HG03159 (cell line): ENCODE measurements at regions not wholly inside any gene's neighbourhood (a gene's known extent, or its start where the extent isn't known, plus 50 kb on each side); places are given as distances from the start of the nearest gene placed in this dataset.
"Not testable (repeated sequence)": the region's sequence is repeated elsewhere in the genome, so short reads cannot be mapped to it uniquely, and the experiment has no call there.

ENCODE experiments used
- ATAC-seq: cut with Tn5 transposase; IDR thresholded peaks from one replicate; pipeline ENCODE4 v1.9.1; 2021; ENCODE audit warnings: mild to moderate bottlenecking, moderate library complexity; ENCODE audit not compliant: unreplicated experiment

GRCh38 chr12:19819231-19819630 is 379.9 kb downstream of the AEBP2 start:
- ATAC-seq: no peak

- no peak for ATAC-seq
Observed at GRCh38 chr12:19822476-19822875, 383.2 kb downstream of the AEBP2 start.

DNA sequence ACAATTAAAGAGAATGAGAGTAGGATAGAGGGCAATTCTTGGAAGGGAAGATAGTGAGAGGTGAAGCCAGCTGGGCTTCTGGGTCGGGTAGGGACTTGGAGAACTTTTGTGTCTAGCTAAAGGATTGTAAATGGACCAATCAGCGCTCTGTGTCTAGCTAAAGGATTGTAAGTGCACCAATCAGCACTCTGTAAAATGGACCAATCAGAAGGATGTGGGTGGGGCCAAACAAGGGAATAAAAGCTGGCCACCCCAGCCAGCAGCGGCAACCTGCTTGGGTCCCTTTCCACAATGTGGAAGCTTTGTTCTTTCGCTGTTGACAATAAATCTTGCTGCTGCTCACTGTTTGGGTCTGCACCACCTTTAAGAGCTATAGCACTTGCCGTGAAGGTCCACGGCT is 384.0 kb downstream of the AEBP2 start:
- not testable (repeated sequence) for ATAC-seq

DNA sequence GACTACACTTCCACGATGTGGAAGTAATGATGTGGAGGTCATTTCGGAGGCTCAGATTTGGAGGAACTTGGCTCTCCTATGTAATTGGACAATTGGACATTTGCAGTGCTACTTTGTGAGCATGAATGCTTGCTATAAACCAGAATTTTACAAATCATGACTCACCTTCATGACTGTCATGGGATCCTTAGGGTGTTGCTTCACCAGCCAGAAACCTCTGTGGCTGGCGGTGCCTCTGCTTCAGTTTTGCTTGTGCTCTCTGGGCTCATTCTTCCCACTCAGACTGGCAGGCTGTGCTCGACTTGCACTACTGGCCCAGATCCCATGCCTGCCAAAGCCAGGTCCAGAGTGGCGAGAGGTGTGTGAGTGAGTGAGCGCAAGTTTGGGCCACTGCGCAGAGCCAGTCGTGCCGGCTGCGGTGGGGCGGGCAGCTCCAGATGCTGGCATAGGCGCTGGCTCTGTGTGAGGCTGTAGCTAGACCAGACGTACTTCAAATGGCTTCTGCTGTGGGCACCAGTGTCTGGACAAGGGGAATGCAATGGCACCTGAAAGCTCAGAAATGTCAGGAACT is 387.8 kb downstream of the AEBP2 start:
- ATAC-seq: no peak

DNA sequence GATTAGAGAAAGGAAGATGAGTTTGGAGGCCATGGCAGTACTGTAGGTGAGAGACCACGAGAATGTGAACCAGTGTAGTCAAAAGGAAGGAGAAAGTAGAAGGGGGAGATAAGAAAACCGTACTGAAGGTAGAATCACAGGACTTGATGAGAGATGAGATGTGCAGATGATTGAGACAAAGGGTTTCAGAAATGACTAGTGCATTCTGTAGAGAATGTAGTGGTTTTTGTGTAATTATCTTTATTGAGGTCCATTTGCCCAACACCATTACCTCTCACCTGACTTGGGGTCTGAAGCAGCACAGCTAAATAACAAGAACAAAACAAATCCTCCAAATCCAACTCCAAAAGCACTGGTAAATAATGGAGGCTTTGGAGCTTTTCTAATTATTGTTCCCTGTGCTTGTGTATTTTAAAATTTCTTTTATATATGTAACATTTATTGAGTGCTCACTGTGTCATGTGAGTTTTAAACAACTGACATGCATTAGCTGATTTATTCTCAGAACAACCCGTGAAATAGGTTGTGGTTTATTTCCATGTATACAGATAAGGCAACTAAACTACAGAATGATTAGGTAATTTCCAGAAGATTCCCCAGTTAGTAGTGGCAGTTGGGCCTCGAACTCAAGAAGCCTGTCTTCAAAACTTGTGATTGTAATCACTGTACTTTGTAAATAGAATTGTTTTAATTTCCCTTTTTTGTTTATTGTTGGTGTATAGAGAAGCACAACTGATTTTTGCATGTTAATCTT is 390.0 kb downstream of the AEBP2 start:
- no peak for ATAC-seq

DNA sequence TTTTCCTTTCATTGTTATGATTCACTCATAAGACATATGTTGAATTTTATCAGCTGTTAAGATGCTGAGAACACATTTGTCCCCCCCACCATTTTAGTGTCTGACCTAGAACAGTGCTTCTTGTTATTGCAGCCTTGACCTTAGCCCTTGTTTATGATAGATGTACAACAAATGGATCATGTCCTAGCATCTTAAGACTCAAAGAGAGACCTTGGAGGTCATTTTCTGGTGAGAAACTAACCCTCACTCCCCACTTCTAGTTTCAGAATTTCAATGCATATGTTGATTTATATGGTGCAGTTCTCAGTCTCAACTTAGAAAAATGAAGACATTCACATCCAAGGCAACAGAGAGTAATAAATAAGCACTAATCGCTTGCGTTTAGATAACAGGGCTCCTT is 391.2 kb downstream of the AEBP2 start:
- ATAC-seq: no peak

DNA sequence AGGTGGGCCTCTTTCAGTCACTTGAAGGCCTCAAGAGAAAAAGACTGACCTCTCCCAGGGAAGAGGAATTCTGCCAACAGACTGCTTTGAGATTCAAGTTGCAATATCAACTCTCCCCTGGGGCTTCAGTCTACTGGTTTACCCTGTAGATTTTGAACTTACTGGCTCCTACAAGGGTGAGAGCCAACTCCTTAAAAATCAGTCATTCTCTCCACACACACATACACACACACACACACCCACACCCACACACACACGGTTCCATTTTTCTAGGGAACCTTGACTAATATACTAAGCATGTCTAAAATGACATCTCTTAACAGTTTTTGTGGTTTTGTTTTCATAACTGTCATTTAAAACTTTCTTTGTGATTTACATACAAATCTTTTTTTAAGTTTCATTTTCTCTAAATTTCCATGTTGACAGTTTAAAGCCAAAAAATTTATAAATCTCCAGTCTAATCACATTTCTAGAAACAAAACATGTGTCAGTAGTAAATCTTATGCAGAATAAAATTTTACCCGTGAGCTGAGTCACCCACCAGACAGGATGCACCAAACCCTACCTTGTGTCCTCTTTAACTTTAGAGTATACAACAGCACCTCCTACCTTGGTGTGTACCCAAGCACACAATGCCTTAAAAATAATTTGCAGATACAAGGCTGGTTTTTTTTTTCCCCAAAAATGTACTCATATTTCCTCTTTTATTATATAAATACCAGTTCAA is 394.6 kb downstream of the AEBP2 start:
- no peak for ATAC-seq

DNA sequence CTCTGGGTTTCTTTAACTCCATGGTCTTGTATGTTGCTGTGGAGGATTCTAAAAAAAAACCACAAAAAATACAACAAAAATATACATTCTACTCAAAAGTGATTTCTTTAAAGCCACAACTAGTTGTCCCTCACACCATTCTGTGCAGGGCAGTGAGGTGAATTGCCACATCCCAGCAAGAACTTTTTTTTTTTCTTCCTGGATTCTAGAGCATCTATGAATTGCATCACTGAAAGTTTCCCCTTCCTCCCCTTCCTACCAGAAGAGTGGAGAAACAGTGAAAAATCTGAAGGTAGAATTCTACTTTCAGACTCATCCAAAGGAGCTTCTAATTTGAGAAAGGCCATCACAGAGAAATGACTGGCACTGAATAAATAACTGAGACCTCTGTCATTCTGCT is 395.3 kb downstream of the AEBP2 start:
- ATAC-seq: no peak

- no peak for ATAC-seq
Observed at GRCh38 chr12:19836056-19836455, 396.8 kb downstream of the AEBP2 start.

- ATAC-seq: no peak
Observed at GRCh38 chr12:19836456-19836855, 397.2 kb downstream of the AEBP2 start.

DNA sequence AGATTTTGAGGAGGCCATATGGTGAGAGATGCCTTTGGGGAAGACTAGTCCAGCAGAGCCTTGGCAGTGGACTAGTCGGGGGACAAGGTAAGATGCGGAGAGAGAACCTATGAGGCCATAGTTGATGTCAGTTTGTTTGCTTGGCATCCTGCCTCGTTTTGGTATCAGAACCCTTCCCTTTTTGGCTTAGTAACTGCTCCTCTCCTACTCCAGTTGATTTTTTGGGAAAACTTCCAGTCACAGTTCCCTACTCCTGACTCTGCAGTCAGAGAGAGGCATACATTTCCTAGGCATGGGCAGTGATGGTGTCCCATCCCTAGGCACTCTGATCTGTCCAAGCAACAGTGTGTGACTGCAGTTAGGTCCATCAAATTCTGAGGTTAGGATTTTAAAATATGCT is 398.3 kb downstream of the AEBP2 start:
- no peak for ATAC-seq

DNA sequence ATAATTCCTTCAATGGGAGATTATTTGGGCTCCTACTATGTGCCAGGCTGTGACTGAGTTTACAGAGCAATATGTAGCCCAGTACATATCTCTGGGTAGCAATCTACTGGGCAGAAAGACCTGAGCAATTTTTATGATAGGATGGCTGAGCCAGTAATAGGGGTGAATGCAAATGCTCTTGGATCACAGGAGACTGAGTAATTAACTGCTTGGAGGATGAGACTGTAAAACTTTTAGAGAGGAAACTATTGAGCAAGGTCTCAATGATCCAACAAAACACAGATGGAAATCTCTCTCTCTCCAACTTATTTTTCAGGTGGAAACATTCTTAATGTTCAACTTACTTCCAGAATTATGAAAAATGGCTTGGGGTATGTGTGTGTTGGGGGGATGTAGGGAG is 402.2 kb downstream of the AEBP2 start:
- ATAC-seq: no peak

DNA sequence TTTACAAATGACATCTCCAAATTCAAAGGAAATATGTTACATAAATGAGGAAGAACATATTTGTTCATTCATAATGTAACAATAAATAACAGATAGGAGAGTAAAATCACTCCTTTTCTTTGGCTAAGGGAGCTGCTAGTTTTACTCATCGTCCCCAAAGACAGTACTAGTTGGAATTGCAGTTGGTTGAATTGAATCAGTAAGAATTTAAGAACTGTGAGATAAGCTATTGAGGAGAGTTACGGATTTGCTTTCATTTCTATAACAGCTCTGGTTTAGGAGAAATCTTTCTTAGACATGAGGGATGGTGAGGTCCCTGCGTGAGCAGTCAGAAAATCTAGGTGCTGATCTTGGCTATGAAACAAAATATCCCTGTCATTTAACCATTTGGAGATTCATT is 402.8 kb downstream of the AEBP2 start:
- no peak for ATAC-seq

DNA sequence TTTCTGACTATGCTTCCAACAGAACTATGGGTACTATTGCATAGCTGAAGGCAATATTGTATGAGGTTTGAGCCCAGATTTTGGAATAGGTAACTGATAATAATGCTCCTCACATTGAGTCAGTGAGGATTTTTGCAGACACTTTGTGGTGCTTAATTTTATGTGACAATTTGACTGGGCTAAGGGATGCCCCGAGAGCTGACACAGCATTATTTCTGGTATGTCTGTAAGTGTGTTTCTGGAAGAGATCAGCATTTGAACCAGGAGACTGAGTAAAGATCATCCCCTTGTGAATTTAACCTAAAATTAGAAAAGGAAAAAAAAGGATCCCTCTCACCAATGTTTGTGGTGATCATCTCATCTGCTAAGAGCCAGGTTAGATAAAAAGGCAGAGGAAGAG is 404.9 kb downstream of the AEBP2 start:
- no peak for ATAC-seq

DNA sequence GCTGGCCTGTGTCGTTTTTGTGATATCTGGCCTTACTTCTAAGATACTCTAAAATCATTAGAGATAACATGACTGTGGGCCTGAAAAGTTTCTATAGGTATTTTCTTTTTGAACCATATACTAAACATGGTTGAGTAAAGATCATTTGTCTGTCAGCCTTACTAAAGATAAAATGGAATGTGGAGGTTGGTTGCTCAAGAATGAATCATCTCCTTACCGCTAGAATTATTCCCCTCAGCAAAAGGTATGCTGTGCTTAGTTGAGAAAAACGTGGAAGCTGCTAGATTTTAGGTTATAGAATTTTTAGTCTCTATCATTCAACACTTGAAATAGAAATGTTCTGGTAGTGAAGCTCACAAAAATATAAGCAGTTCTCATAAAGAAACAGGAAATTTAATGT is 407.3 kb downstream of the AEBP2 start:
- ATAC-seq: no peak

- no peak for ATAC-seq
Observed at GRCh38 chr12:19847294-19848059, 408.2 kb downstream of the AEBP2 start.

DNA sequence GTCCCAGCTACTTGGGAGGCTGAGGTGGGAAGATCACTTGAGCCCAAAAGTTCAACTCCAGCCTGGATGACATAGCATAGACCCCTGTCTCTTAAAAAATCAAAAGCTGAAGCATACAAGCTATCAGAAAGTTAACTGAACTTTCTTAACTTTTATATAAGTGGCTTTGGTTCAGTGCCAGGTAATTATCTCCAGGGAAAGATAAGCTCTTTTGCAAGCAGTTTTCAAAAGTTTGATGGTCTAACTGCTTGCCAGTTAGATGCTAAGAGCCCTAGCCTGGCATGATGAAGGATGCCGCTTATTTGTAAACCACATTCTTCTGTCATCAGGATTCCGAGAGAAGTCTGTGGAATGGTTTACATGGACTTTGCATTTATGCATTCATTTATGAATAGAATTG is 409.1 kb downstream of the AEBP2 start:
- ATAC-seq: no peak

GRCh38 chr12:19849208-19849607 is 409.9 kb downstream of the AEBP2 start:
- no peak for ATAC-seq

DNA sequence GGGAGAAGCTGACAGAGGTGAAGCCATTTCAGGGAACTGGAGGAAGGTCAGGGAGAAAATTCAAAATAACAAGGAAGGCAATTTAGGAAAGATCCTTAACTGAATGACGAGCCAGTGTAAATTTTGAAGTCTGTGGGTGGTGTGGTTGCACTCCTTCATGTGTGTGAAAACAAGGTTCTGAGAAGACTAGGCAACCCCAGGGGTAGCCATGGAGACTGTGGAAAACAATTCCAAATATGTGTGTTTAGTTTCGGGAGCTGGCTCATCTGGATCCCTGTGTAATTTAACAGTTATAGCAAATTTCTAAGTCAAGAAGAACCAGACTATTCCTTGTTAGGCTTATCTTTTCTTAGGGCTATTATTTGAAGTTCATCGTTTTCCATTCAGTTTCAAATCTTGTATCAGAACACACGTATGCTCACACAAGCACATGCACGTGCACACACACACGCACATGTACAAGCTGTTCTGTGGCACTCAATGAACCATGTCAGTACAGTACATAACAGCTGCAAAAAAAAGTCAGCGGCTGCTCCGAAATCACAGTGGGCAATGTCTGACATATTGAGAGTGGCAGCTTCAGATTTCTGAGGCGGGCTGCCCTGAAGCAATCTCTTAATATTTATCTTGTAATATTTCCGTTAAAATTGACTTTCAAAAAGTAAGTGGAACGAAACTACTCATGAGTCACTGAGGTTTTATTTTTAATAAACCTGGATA is 411.2 kb downstream of the AEBP2 start:
- no peak for ATAC-seq

DNA sequence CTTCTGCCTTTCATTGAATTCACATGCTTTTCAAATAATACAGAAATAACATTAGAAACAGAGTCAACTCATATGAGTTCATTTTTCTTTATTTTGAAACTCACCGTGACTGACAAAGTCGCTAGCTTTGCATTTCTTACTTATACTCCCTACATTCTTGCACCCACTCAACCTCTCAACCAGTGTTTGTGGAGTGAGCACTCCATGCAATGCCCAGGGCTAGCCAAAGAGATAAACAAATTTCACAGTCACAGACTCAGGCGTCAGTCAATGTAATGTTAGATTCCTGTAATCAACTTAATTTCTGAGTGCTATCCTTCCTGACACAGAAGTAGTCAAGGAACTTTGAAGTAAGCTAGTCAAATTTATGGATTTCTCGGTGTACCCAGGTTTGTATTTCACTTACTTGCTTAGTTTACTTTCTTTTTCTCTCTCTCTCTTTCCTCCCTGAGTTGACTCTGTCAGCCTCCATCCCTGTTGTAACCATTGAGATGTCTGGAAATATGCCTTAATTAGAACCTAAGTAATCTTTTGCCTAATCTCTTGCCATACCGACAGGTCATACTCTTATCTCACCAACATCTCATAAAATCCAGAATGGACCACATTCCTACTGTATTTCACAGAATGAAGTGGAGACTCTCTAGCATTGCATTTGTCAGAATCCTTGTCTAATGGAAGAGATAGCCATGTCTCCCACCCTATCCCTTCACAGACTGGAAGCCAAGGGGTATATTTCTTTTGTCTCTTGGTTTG is 413.0 kb downstream of the AEBP2 start:
- ATAC-seq: no peak
